ENCODE measurements at regions not wholly inside any gene's neighbourhood (a gene's known extent, or its start where the extent isn't known, plus 50 kb on each side); places are given as distances from the start of the nearest gene placed in this dataset.

- no peak for DNase-seq
Observed at GRCh38 chr11:69395287-69395686, 86.2 kb upstream of the LINC01488 start.

- no peak for DNase-seq
Observed at GRCh38 chr11:69396051-69396947, 85.2 kb upstream of the LINC01488 start.

GRCh38 chr11:69396948-69397307, 84.5 kb upstream of the LINC01488 start:
- no peak for DNase-seq

- DNase-seq = no peak
Observed at GRCh38 chr11:69397732-69398131, 83.7 kb upstream of the LINC01488 start.

GRCh38 chr11:69398529-69399492, 82.7 kb upstream of the LINC01488 start:
- no peak for DNase-seq

- DNase-seq = no peak
Observed at GRCh38 chr11:69400140-69400539, 81.3 kb upstream of the LINC01488 start.

GRCh38 chr11:69400771-69401590, 80.5 kb upstream of the LINC01488 start:
- no peak for DNase-seq

- DNase-seq = no peak
Observed at GRCh38 chr11:69401715-69402114, 79.7 kb upstream of the LINC01488 start.

GRCh38 chr11:69402251-69402887, 79.1 kb upstream of the LINC01488 start:
- DNase-seq = no peak

GRCh38 chr11:69403556-69404215, 77.8 kb upstream of the LINC01488 start:
- no peak for DNase-seq

- no peak for DNase-seq
Observed at GRCh38 chr11:69406060-69406459, 75.4 kb upstream of the LINC01488 start.

- DNase-seq = no peak
Observed at GRCh38 chr11:69409812-69410645, 71.4 kb upstream of the LINC01488 start.

- no peak for DNase-seq
Observed at GRCh38 chr11:69411257-69411924, 70.1 kb upstream of the LINC01488 start.

- DNase-seq = no peak
Observed at GRCh38 chr11:69413015-69413801, 68.3 kb upstream of the LINC01488 start.

GRCh38 chr11:69413993-69414392, 67.5 kb upstream of the LINC01488 start:
- DNase-seq = no peak

- no peak for DNase-seq
Observed at GRCh38 chr11:69414773-69415187, 66.7 kb upstream of the LINC01488 start.

- DNase-seq = no peak
Observed at GRCh38 chr11:69415411-69416142, 65.9 kb upstream of the LINC01488 start.

GRCh38 chr11:69416143-69416515, 65.3 kb upstream of the LINC01488 start:
- DNase-seq = no peak
